GM18505 (cell line): ENCODE measurements at regions not wholly inside any gene's neighbourhood (a gene's known extent, or its start where the extent isn't known, plus 50 kb on each side); places are given as distances from the start of the nearest gene placed in this dataset.

Experiments used
- ATAC-seq: cut with Tn5 transposase; IDR thresholded peaks from one replicate; pipeline ENCODE4 v1.9.1; 2021; ENCODE audit not compliant: unreplicated experiment
- POLR2A ChIP-seq: IDR thresholded peaks from 4 replicates; pipeline ENCODE4 v1.6.1; 2011; ENCODE audit warnings: borderline replicate concordance; ENCODE audit not compliant: insufficient read depth, insufficient read length; ENCODE audit errors: extremely low read depth

DNA sequence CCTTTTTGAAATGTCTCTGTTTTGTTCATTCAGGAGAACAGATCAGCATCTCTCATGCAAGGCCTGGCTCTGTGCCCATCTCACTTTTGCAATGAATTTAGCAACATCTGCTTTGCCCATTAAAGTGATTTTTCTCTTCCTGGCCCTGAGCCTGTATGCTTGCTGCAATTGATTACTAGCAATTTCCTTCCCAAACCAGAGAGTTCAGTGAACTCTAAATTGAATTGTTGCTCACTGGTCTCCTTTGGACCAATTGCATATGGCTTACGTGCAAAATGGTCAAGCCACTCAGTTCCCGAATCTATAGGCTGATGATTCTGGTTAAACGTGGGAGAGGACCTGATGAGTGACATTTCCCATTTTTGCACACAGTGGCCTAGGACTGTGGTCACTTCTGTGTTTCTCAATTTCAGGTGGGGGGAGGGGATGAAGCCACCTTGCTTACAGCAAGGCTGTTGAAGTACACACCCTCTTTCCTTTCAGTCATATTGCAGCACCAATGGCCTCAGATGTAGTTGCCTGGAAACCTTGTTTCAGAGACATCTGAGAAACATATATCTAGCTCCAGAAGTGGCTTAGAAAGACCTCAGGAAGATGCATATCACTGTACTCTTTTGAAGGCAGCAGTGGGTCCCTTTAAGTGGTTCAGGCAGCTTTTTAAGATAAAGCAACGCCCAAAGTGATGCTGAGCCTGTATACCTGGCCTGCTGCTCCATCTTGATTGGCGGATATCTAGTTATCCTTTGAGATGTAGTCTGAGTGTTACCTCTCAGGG, 201.4 kb downstream of the PTEN start:
- no peak for TF ChIP-seq POLR2A
- peak; percentile 52 for ATAC-seq

DNA sequence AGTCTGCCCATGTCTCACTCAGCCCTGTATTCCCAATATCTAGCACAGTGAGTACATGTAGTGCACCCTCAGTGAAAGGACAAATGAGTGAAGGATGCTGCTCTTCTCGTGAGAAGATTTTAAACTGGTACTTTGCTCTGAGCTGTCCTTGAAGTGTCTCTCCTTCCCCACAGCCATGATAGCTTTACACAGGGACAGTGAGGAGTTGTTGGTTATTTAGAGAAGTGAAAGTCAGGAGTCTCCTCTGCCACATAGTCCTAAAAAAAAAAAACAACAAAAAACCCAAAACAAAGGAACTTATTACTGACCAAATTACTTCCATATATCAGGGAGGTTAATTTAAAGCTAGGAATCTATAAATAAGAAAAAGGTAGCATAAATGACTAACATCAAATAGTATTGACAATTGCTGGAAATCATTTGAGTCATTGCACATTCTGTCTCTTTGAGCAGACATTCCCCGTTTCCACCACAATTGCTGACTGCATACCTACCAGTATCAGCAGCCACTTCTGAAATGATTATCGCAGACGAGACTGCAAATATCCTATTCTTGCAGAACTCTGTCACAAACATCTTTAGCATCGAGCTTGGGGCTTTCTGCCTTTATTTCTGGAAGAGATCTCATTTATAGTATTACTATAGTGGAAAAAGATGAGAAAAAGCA, 202.1 kb downstream of the PTEN start:
- ATAC-seq, result no peak
- no peak for TF ChIP-seq POLR2A

DNA sequence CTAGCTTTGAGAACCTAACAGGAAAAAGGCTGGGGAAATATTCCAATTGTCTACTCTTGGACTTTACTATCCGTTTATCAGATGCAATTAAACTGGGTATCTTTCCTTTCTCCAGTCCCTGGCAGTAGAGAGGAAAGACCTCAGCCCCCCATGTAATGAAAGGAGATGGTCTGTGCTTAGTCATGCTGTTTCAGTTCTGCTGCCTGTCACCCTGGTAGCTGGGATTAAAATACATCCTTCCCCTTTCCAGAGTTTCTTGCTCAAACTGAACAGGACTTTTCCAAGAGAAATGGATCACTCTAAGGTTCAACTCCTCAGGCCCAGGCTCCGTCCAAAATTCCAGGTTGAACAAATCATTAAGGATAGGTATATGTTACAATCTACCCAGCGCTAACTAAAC, 202.9 kb downstream of the PTEN start:
- TF ChIP-seq POLR2A, result no peak
- no peak for ATAC-seq

DNA sequence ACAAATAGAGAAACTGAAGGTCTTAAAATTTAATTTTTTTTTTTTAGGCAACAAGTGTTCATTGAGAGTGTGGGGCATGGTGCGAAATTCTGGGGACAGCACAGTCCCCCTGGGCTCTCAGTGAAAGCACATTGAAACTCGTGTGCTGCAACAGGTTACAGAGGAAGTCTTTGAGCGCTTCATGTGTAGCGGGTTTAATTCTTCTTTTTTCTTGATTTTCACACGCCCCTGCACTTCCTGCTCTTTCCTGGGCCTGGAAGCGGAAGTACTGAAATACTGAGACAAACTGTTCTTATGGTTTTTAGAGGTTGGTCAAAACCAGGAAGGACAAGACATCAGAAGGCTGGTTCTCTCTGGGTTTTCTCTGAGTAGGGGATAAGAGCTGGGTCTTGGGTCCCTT, 203.5 kb downstream of the PTEN start:
- ATAC-seq, result no peak
- no peak for TF ChIP-seq POLR2A

DNA sequence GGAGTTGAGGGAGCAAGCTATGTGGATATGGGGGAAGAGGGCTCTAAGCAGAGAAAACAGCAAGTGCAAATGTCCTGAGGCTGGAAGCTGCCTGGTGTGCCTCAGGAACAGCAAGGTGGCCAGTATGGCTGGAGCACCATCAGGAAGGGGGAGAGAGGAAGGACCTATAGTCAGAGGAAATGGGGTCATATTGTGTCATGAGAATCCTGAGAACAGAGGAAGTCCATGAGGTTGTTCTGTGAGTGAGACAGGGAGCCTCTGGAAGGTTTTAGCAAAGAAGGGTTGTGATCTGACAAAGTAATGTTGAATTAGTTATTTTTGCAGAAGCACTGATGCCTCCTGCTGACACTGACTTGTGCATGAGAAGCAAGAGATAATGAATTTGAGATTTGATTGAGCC, 204.3 kb downstream of the PTEN start:
- ATAC-seq, result no peak
- TF ChIP-seq POLR2A, result no peak

DNA sequence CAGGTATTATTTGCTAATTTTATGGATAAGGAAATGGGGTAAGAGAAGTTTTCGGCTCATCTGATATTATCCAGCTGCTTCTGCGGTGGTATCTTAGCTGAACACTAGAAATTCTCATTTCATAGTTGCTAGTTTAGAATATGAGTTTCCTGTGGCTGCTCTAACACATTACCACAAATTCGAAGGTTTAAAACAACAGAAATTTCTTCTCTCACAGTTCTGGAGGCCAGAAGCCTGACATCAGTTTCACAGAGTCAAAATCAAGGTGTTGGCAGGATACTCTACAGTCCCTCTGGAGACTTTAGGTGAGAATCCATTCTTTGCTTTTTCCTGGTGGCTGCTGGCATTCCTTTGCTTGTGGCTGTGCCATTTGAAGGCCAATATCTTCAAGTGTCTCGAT, 205.9 kb downstream of the PTEN start:
- TF ChIP-seq POLR2A, result no peak
- no peak for ATAC-seq

DNA sequence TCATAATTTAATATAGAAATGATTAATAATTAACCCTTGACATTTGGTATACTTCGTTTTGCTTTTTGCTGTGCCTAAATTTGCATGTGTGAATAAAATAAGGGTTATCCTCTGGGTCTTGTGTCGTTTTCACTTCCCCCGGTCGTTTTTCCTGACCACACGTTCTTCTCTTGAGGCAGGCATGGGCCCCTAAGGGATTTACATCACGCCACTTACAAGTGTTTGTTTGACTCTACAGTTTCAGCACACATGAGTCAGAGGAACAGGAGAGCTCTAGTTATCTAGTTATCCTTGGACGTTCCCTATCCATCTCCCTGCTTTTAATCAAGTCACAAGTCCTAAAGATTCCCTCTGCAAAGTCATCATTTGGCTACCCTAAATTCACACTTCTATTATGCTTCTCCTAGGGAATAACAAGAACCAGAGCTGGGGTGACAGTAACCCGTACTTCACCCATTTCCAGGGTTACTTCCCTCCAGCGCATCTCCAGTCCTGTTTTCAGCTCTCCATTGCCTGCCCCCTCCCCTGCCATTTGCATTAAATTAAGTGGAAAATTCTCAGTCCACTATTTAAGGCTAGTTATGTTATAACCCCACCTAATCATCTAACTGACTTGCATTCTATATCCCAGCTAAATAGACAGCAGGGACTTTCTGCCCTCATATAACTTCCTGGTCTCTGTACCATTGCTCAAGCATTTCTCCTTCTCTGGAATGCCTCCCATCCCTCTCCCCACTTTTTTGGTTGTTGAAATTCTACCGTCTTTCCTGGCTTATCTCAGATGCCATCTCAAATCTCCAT, 206.9 kb downstream of the PTEN start:
- peak; percentile 47 for ATAC-seq

DNA sequence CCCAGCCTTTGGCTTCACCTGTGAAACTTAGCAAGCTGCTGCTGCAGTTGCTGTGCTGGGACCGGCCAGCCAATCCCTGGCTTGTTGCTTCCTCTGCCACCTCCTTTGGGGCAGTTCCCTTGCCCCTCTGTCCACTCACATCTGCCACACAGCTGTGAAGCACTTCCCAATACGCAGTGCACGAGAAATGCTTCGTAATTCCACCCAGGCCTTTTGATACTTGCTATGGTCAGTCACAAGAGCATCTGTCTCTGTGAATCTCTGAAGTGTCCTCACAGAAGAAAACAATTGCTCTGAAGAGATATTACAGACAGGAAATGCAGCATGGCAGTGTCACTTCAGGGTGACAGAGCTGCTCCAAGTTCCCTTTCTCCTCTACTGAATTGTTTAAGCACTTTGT, 208.5 kb downstream of the PTEN start:
- no peak for ATAC-seq
- no peak for TF ChIP-seq POLR2A

More for the DNA sequence above, 206.9 kb downstream of the PTEN start:
- no peak for TF ChIP-seq POLR2A

DNA sequence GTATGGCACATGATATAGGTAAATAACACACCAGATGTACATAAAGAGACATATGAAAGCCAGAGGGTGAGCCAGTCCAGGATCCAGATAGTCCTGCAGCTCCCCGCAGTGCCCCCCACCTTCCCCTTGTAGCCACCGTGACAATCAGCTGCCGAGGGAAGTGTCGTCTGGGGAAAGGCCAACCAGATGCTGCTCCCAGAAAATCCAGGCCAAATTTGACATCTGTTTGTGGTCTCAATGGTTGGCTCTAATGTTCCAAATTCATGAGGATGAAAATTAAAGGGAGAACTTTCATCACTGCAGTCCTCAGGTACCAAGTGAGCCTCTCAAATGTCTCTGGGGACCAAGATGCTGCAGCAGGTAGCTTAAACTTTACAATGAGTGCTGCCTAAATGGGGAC, 210.3 kb downstream of the PTEN start:
- TF ChIP-seq POLR2A, result no peak

DNA sequence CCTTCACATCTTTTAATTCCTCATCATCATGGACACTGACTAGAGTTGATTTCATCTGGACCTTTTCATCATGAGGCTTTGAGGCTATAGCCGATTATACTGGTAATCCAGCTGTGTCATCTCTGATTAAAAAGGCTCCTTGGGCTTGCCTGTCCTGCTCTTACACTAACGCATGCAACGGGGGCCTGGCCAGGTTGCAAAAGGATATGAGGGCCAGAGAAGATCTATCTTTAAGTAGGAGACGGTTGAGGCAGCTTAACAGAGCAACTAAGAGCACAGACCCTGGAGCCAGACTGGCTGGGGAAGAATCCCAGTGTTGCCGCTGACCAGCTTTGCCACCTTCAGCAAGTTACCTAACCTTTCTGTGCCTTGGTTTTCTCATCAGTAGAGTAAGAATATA, 211.5 kb downstream of the PTEN start:
- ATAC-seq, result no peak
- TF ChIP-seq POLR2A, result no peak

More for the DNA sequence above, 210.3 kb downstream of the PTEN start:
- ATAC-seq, result no peak

DNA sequence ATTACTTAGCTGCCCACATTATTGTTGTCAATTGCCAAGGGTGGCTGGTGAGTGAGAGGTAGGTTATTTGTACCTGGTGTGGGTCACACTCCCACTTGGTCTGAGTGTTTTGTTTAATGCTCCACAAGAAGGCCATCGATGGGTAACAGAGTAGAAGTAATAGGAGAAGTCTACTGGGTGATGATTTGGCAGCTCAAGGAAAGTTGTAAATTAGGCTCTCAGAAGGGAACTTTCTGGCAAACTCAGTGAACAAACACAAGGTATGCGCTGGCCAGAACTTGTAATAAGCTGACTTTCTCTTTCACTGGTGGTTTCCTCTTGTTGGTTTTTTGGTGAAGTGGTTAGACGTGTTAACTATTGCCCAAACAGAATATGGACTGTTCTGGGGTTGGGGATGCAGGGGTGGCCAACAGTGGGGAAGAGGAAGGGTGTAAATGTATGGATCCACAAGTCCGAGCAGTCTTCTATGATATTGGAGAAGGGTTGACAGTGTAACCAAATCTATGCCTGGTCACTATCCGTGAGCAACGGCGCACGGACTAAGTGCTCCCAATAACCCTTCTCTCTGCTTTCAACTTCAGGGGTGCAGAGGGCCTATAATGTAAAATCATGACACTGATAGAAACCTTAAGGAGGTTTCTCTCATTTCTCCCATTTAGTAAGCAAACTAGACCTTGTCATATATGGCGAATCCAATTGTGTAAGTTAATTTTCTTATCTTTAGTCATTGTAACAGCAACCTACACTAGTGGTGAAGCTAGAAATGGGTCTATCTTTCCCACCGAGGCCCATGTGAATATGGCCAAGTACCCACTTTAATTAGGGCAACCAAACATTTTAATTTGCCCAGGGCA, 212.8 kb downstream of the PTEN start:
- TF ChIP-seq POLR2A, result no peak
- no peak for ATAC-seq

DNA sequence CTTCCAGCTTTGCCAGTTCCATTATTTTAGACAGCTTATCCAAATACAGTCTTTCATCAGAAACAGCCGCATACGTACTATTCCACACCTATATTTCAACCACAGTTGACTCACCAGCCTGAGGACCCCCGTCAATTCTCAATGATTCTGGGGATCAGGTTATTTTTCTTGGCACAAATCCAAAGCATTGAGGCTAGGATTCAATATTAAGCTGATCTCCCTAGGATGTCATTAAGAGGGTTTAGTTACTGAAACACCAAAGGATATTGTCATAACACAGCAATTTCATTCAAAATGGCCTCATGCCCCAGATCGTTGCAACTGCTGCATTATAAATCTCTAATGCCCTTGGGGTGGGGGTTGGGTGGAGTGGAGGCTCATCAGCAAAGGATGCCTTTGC, 214.6 kb downstream of the PTEN start:
- no peak for ATAC-seq
- TF ChIP-seq POLR2A, result no peak

DNA sequence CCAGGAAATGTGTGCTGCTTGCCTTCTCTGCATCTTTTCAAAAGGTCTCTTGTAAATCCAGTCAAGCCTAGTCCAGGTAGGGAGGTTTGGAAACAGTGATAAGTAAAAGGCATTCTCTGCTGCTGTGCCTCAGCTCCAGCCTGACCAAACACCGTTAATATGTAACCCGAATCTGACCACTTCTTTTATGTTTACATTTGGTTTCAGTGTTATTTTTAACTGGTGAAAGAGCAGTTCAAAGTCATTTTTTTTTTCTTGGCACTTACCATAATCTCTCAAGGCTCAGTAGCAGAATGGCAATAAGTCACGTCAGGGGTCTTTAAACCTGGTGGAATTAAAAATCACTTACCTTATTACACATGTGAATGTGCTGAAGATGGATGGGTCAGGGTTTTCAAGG, 216.8 kb downstream of the PTEN start:
- ATAC-seq, result peak; percentile 51
- no peak for TF ChIP-seq POLR2A
